GM19328 (cell line): ENCODE measurements at regions not wholly inside any gene's neighbourhood (a gene's known extent, or its start where the extent isn't known, plus 50 kb on each side); places are given as distances from the start of the nearest gene placed in this dataset.

Source experiments
- ATAC-seq: cut with Tn5 transposase; IDR thresholded peaks from one replicate; pipeline ENCODE4 v1.9.1; 2021; ENCODE audit warnings: mild to moderate bottlenecking, moderate library complexity; ENCODE audit not compliant: unreplicated experiment

DNA sequence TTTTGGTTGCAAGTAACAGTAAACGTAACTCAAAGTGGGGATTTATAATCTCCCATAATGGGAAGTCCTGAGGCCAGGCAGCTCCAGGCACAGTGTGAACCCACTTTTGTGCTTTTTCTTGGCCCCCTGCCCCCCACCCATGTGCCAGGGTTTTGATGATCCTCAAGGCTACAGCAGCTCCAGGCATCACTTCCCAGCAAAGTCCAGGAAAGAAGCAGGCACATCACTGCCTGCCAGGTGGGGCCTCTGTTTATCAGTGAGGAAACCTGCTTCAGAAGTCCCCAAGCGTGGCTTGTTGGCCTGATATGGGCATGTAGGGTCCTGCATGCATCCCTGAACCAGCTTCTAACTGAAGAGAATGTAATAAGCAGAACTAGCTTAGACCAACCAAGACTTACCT, 299.2 kb upstream of the SKOR2 start:
- ATAC-seq: no peak

DNA sequence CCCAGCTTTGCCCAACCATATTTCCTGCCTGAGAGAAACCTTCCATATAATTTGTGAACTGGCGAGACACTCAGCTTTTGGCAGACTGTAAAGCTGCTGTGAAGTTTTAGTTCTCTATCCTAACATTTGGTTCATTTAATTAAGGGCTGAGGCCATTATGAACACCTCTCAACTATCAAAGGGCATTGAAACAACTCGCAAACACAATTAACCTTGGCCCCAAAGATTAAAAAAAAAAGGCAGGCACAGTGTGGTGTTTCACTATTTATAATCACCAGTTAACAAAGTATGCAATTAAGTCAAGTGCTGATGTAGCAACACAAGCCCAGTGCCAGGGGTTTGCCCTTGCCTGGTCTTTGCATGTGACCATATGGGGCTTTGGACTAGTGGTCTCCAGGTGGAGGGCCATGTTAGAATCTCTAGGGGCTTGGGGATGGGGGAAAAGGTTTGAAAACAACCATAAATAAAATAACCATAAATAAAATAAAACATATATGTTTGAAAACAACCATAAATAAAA, 297.6 kb upstream of the SKOR2 start:
- ATAC-seq: no peak

DNA sequence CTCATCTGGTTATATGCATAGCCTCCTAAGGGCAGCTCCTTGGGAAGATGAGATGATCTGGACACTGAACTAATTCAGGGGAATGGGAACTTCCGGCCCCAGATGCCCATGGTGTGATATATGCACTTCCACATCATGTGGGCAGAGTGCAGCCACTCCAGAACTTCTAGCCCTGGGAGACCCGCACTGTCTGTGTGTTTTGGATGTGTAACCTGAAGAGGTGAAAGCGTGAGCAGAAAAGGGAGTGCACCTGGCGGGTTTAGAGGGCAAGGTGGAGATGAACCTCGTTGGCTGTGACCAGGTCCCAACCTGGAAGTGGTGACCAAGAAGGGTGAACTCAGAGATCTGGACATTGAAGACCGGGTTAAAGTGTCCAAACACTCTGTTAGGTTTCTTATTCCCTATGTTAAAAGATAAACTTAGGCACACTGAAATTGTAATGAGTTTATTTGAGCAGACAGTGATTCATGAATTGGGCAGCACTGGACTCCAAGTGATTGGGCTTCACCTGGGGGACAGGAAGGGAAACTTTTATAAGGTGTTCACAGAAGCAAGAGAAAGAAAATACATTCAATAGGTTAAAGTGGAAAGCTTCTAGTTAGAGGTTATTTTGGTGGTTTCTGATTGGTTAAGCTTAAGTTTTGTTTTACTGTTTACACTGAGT, 296.2 kb upstream of the SKOR2 start:
- ATAC-seq: no peak

DNA sequence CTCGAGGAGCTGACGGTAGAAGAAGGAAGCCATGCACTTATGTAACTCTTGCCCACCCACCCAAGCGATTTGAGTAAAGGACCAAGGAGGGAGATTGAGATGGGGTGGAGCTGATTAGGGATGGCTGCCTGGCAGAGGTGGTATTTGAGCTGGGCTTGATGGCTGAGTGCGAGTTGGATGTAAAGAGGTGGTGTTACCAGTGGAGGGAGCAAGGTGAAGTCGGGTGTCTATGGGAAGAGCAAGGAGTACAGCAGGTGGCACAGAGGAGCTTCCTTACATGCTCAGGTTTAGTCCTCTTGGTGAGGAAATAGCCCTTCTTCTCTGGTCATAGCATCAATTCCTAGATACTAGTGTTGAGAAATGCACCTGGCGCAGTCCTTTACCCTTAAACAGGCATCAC, 294.2 kb upstream of the SKOR2 start:
- ATAC-seq: no peak

DNA sequence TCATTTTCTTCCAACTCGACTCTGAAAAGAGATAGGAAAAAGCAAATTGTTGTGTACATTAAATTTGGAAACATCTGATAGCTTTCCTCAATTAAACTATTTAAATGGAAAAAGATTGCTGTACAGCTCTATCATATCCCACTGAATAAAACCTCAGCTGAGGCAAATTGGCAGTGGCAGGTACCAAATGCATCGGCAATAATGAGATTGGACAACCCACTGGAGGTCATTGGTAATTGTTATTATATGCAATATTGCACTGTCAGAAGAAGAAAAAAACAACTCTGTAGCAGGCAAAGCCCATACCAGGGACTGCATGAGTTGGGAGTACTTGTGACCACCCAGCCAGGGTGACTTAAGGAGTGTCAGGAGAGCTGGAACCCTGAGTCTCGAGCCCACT, 291.6 kb upstream of the SKOR2 start:
- ATAC-seq: no peak

DNA sequence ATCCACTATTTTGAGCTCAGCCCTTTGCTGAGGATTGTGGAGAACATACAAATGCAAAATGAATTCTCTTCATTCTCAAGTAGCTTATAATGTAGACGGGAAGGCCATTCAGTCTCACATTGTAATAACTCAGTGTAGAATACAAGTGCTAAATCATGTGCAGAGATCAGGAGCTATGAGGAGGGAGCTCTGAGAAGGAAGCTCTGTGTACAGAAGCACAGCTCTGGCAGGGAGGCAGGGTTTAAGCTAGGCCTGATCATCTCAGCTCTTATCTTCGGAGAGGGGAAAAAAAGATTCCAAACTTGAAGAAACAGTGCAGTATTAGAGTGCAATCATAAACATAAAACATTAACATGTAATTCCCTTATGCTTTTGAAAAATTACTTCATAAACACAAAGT, 291.1 kb upstream of the SKOR2 start:
- no peak for ATAC-seq

DNA sequence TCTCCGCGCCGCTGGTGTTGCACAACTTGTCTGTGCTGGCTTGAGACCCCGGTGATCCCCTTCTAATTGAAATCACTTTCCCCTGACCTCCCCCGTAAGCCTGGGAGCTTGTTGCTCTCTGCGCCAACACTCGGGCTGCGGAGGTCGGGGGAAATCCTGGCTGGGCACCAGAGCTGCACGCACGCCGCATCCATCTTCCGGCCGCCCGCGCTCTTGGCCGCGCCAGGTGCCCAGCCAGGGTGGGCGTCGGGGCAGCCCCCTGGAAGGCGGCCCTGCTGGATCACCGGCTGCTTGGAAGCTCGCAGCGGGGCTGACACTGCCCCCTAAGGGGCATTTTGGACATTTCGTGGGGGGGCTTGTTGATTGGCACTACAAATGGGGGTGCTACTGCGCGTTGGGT, 280.3 kb upstream of the SKOR2 start:
- ATAC-seq: no peak

DNA sequence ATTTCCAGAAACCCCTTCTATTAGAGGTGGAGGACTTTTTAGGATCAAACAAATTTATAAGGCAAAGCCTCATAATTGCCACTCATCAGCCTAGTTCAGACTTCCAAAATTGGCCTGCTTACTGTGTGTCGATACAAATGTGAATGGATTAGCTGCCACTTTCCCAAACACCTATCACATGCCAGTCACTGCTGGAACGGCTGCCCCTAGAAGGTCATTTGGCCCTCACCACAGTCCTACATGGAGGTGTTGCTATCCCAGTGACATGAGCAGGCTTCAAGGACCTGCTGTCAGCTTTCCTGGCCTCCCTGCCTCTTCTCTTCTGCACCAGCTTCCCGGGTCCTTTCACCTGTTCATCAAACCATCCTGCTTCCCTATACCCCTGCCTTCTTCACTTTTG, 279.2 kb upstream of the SKOR2 start:
- ATAC-seq: no peak

DNA sequence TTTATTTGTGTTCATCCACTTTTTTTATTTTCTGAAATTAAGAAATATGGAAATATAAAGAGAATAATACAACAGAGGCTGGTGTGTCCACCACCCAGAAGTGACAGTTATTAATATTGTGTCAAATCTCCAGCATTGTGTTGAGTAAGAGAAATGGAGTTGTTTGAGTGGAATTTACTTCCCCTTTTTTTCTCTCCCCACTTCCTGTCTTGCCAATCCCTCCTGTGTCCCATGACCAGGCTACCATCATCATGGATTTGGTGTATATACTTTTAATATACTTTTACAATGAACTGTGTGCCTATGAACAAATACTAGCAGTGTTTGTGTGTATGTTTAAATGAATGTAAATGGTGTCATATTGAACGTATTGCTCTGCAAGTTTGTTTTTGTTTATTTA, 276.9 kb upstream of the SKOR2 start:
- ATAC-seq: no peak

DNA sequence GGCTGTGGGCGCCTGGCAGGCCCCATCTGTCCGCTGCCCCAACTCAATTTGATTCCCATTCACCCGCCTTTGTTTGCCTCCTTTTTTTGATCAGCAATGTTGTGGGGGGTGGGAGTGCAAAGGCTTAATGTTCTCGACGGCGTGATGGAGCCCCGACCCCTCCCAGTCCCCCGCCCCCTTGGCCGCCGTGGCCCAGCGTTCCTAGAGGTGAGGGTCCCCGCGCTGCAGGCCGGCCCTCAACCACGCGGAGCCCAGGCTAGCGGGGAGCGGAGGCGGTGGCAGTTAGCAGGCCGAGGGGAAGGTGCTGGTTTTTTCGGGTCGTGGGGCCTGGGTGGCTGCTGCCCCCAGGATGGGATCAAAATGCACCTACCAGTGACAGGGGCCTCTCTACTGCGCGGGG, 274.7 kb upstream of the SKOR2 start:
- no peak for ATAC-seq

DNA sequence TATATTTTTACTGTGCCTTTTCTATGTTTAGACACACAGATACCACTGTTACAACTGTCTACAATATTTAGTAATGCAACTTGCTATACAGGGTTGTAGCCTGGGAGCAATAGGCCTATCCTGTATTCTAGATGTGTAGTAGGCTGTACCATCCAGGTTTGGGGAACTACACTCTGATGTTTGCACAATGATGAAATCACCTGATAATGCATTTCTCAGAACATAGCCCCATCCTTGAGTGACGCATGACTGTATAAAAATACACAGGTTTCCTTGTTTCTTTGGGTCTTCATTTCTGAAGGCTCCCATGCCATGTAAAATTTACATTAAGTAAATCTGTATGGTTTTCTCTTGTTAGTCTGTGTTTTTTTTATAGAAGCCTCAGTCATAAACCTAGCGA, 270.9 kb upstream of the SKOR2 start:
- no peak for ATAC-seq

DNA sequence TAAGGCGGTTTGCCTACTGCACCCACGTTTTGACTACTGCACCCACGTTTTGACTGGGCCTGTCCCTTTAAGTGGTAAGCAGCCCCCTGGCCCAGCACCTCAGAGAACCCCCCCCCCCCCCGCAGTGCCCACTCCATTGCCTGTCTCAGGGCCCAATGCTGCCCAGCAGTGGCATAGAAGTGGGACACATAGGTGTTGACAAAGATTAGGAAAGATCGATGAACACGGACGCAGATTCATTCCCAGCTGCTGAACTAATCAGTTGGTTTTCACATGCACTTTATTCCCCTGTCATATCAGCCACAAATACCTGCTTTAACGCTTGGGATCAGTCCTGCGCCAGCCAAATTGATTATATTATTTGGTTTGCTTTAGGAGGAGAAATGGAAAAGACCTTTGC, 268.8 kb upstream of the SKOR2 start:
- no peak for ATAC-seq

DNA sequence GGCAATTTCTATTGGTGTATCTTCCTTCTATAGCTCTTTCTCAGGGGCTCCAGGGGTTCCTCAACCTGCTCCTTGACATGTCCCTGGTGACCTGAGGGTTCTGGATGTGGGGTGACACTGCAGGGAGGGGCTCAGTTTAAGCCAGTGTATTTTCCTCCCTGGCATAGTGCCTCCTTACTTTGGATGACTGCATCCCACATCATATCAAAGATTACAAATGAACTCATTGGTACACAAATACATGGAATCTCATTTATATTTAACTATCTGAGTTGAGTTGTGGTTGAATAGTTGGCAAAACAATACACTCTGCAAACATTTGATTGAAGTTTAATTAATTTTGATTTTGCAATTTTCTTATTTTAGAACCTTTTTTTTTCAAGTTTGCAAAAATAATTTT, 268.2 kb upstream of the SKOR2 start:
- no peak for ATAC-seq

DNA sequence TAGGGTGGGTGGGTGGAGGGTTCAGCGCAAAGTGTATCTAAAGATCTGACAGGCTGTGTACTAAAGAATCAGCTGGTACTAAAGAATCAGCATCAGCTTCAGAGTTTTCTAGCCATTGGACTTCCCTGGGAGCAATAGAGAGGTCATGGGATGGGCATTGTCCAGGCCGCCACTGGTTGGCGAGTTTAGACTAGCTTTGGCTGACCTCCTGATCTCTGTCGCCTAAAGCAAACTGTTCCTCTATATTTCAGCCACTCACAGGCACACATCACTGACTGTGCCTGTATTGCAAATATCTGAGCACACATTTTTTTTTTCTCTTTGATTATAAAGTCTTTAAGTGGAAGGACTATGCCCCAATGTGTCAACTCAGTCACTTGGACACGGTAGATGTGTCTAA, 267.8 kb upstream of the SKOR2 start:
- ATAC-seq: no peak

DNA sequence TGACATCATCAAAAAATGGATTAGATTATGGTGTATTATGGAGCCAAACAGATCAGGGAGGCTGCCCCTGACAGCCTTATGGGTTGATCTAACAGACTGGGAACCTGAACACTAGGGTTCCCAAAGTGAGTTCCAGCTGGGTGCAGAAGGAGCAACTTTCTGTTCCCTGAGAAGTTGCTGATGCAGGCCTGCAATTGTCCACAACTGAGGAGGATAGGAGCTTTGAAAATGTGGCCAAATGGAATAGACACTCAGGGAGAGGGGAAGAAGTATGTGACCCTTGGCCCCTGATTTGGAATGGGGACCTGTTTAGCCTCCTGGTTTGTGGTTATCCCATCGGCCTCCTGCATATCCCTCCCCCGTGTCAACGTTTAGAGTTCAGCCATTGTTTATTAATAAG, 262.2 kb upstream of the SKOR2 start:
- ATAC-seq: no peak

DNA sequence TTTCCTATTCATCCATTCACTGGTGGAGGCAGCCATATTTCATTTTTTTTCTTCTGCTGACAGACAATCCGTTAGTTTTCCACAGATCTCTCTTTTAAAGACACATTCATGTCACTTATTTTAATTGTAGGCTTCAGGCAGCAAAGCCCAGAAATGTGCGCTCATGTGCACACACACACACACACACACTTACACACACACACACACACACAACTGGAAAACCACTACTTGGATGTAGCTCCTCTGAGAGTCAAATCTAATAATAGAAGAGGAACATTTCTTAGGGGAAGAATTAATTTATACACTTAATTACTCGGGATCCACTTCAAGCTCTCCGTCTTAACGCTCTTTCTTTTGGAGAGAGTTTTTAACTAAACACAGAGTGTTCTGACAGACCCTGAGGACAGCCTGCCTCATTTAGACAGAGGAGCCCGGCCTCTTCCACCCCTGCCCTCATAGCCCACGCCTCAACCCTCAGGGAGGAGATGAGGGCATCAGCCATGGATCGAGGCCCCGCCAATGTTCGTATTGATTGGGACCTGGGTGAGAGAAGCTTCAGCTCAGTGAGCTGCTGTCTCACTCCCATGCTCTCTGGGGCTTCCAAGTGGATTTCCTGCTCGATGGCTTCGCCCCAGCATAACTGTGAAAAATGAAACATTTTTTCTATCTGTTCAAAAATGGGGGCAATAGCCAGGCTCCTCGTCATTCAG, 261.4 kb upstream of the SKOR2 start:
- ATAC-seq: no peak

DNA sequence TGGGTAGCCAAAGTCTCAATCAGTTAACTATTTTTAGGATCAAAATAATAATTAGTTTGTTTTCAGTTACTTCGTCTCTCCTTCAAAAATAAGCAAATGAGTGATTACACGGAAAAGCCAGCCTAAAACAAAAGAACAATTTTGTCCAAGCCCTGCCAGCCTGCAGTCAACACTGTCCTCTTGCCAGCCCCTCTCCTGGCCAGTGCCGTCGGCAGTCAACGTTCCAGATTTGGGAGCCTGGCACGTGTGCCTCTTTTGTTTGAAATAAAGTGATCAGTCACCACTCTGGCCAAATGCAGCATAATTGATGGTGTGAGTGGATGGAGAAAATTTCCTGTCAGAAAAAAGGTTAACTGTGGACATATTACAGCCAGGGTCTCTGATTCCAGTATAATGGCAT, 260.6 kb upstream of the SKOR2 start:
- ATAC-seq: no peak

DNA sequence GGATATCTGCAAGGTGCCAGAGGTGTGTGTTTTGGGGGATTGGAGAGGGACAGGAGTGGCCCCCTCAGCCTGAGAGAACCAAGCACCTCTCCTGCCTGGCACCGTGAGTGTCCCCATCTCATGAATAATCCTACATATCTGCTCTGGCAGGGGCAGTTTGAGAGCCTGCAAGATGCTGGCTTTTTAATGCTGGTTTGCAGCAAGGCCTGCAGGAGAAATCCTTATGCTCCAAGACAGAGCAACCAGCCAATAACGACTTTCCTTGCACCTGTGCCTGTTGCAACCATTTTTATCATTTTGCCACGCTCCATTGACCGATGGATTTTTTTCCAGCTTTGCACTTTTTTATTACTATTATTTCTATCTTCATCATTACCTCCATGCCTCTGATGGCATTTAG, 259.4 kb upstream of the SKOR2 start:
- no peak for ATAC-seq

DNA sequence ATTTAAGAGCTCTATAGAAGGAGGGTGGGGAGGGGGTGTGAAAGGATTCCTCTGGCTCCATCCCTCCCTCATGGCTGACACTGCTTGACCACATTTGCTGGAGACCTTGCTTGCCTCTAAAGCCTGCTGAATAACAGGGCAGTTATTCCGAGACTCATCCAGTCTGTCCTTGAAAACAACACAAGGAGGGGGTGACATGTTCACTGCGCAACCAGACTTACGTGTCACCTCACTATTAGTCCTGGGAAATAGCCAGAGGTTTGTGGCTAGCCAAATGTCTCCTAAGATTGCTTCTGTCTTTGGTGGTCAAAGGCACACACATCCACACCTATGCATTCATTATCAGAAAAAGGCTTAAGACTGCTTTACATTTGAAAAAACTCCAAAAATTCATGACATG, 256.2 kb upstream of the SKOR2 start:
- ATAC-seq: no peak

DNA sequence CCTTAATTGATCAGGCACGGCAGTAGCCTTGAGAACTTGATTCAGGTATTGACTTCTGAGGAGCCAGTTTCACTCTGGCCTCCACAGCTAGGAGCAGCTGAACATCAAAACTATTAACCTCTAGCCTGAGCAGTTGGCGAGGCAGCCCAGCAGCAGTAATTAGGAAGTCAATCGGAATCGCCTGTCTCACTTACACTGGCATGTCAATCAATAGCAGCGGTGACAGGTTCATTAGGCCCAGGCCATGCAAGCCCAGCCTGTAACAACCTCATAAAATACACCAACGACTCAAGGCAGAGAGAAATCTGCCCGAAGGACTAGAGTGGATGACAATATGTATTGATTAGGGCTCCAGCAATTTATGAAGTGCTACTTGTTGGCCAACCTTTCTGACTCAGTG, 255.4 kb upstream of the SKOR2 start:
- ATAC-seq: no peak

DNA sequence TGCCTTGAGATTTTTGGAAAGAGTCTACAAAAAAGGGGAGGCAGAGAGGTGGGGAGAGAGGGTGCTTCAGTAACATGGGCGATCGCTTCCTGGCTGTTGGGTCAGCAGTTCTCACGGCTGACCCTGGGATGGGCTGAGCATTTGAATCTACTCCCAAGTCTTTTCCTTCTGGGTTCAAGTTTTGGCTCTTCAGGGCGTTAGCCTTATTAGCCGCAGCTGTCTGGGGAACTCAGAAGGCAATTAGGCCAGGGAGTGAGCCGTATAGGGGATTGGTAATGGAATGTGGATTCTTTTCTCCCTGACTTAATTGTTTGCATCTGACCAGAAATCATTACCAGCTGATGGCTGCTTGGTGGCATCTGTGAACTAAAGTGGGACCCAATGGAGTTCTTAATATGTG, 250.5 kb upstream of the SKOR2 start:
- ATAC-seq: no peak

DNA sequence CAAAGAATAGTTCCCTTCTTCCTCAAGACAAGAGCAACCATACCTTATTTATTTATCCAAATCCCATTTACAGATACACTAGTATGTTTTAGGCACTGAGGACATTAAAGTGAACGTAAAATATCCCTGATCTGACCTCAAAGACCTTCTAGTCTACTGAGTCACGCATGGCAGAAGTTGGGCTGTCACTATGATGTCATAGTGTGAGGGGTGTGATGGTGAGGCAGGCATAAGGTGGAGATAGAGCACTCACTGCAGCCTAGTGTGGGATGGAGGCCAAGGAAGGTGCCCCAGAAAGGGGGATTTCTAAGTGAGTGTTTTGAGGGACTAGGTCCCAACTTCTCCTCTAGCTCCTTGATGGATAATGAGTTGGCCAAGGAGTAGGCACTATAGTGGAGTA, 249.5 kb upstream of the SKOR2 start:
- no peak for ATAC-seq

DNA sequence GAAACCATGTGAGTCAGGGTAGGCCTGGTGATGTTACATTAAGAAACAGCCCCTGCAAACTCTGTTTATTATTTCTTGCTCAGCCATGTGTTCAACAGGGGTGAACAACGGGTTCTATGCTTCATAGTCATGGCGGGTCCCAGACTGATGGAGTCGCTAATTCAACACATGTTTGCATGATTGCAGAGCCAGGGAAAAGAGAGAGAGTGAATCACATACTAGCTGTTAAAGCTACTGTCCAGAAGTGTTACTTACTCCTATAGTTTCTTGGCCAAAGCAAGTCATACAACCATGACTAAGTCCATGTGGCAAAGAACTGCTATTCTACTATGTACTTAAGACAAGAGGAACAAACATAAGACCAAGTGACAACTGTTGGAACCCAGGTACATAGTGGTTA, 241.2 kb upstream of the SKOR2 start:
- no peak for ATAC-seq
